ENCODE measurements at regions not wholly inside any gene's neighbourhood (a gene's known extent, or its start where the extent isn't known, plus 50 kb on each side); places are given as distances from the start of the nearest gene placed in this dataset.

DNA sequence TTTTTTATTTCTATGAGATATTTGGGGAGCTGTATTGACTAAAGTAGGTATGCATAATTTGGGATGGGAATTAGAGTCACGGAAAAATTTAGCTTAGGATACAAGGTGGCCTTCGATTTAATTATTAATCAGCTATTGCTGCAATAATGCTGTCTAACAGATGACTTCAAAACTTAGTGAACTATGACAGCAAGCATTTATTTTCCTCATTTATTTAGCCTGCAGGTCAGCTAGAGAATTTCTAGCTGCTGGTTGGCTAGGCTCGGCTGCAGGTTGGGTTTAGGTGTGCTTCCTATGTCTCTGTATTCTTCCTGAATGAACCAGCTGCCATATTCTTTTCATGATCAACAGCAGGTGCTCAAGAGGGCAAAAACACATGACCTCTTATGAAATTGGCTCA is 181.8 kb upstream of the RAG2 start:
- no peaks in the 10 kb centered on the region for H3K36me3 ChIP-seq
- ATAC-seq (no peak), DNase-seq (no peak)
- no peaks in the 10 kb centered on the region for H3K9me3 ChIP-seq
- H3K4me3 ChIP-seq = no peak overlapping the region
- H3K27me3 ChIP-seq = peaks cover 0 to 13% (median 4%) of the 10 kb centered on the region in 7 donors
- TF ChIP-seq, protein P1, sequence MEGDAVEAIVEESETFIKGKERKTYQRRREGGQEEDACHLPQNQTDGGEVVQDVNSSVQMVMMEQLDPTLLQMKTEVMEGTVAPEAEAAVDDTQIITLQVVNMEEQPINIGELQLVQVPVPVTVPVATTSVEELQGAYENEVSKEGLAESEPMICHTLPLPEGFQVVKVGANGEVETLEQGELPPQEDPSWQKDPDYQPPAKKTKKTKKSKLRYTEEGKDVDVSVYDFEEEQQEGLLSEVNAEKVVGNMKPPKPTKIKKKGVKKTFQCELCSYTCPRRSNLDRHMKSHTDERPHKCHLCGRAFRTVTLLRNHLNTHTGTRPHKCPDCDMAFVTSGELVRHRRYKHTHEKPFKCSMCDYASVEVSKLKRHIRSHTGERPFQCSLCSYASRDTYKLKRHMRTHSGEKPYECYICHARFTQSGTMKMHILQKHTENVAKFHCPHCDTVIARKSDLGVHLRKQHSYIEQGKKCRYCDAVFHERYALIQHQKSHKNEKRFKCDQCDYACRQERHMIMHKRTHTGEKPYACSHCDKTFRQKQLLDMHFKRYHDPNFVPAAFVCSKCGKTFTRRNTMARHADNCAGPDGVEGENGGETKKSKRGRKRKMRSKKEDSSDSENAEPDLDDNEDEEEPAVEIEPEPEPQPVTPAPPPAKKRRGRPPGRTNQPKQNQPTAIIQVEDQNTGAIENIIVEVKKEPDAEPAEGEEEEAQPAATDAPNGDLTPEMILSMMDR (IDR thresholded peaks at IDR 0.05) = no peak
- peaks cover 0 to 6% (median 0%) of the 10 kb centered on the region in 9 donors for H3K4me1 ChIP-seq
- intact Hi-C loops (cut with DNase I) = no loop called here
- 77 to 89% methylated on average over 3 of the region's 3 CpGs for WGBS, 2 donors
- no peak overlapping the region for H3K27ac ChIP-seq

- H3K27ac ChIP-seq = no peak overlapping the region
- no peaks in the 10 kb centered on the region for H3K36me3 ChIP-seq
- H3K4me1 ChIP-seq = peaks cover 0 to 6% (median 0%) of the 10 kb centered on the region in 9 donors
- no peaks in the 10 kb centered on the region for H3K9me3 ChIP-seq
- TF ChIP-seq, protein P1 (IDR thresholded peaks at IDR 0.05) = no peak
- no peak for DNase-seq
- intact Hi-C loops (cut with DNase I) = no loop called here
- ATAC-seq = no peak
- H3K27me3 ChIP-seq = peaks cover 0 to 4% (median 0%) of the 10 kb centered on the region in 7 donors
- 46 to 53% methylated on average over 2 of the region's 2 CpGs for WGBS, 2 donors
- H3K4me3 ChIP-seq = no peak overlapping the region
Observed at GRCh38 chr11:36777311-36777710, 179.3 kb upstream of the RAG2 start.

GRCh38 chr11:36775756-36776155 is 177.7 kb upstream of the RAG2 start:
- DNase-seq = no peak
- no peak overlapping the region for H3K4me3 ChIP-seq
- no peak for ATAC-seq
- H3K4me1 ChIP-seq = peaks cover 0 to 6% (median 0%) of the 10 kb centered on the region in 9 donors
- no peaks in the 10 kb centered on the region for H3K9me3 ChIP-seq
- WGBS, 2 donors = 86 to 88% methylated on average over 2 of the region's 2 CpGs
- no peak overlapping the region for H3K27ac ChIP-seq
- no peaks in the 10 kb centered on the region for H3K36me3 ChIP-seq
- H3K27me3 ChIP-seq = peaks cover 0 to 4% (median 0%) of the 10 kb centered on the region in 7 donors
- intact Hi-C loops (cut with DNase I) = no loop called here
- TF ChIP-seq, protein P1 (IDR thresholded peaks at IDR 0.05) = no peak

DNA sequence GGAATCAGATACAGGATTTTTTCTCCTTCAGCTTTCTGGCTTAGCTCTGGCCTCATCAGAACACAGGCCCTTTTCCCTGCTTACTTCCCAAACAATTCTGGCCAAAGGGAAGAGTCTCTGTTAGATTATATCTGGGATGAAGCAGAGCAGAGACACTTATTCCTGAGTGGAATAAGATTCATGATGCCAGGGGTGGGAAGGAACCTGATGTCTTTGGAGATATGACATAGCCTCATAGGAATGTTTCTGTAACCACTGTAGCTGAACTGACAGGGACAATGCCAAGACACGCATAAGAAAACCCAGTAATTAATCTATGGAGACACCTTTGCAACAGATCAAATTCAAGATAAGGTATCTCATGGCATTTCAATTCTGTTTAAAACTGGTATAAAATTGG is 177.1 kb upstream of the RAG2 start:
- TF ChIP-seq, protein P1 (IDR thresholded peaks at IDR 0.05) = no peak
- Histone ChIP-seq H3K4me3 (no peak overlapping the region), H3K27me3 (peaks cover 0 to 6% (median 0%) of the 10 kb centered on the region in 7 donors), H3K9me3 (no peaks in the 10 kb centered on the region), H3K4me1 (peaks cover 0 to 6% (median 0%) of the 10 kb centered on the region in 9 donors), H3K36me3 (no peaks in the 10 kb centered on the region), H3K27ac (no peak overlapping the region)
- intact Hi-C loops (cut with DNase I) = no loop called here
- no peak for DNase-seq
- WGBS, 2 donors = 63 to 84% methylated on average over 1 of the region's 1 CpG
- no peak for ATAC-seq

Data from heart right ventricle (tissue), 16 donors.